Ovary (tissue), 3 donors: ENCODE measurements at regions not wholly inside any gene's neighbourhood (a gene's known extent, or its start where the extent isn't known, plus 50 kb on each side); places are given as distances from the start of the nearest gene placed in this dataset.

Source experiments
- CTCF ChIP-seq, 3 donors: fragments of 450-650 bp in 2 of 3; fragments of 200-600 bp in 1 of 3; IDR thresholded peaks; one replicate each; pipeline versions ENCODE4 v1.5.1 to v1.8.0; 2016 to 2022; ENCODE audit warnings: antibody characterized with exemption in 3 of 3, mild to moderate bottlenecking in 1 of 3
- POLR2A ChIP-seq: fragments of 450-650 bp; IDR thresholded peaks from one replicate; pipeline ENCODE4 v1.6.1; 2017; ENCODE audit warnings: antibody characterized with exemption, mild to moderate bottlenecking, moderate library complexity
- donor health status: DM: no; HTN: no; CAD: no.

GRCh38 chr4:95929448-95930064 is 89.7 kb downstream of the PDHA2 start:
- TF ChIP-seq POLR2A (no peak), CTCF (IDR thresholded peaks at IDR 0.05) (no peak)
